SK-N-SH treated with all-trans-retinoic acid at 6 μM for 48 hours (cell line): ENCODE measurements at regions not wholly inside any gene's neighbourhood (a gene's known extent, or its start where the extent isn't known, plus 50 kb on each side); places are given as distances from the start of the nearest gene placed in this dataset.
A peak's percentile ranks its signal among the peaks of the same experiment; 100 is the strongest.

ENCODE experiments used
- ATAC-seq: fragments of 200-7000 bp; cut with Tn5 transposase; 3 replicates; pipeline ENCODE4 v1.9.1; 2020; ENCODE audit warnings: mild to moderate bottlenecking, moderate library complexity
- ARNTL ChIP-seq: fragments of 450-650 bp; formaldehyde crosslinking; IDR thresholded peaks from 2 replicates; pipeline ENCODE4 v1.5.0; 2020; ENCODE audit warnings: low read depth, mild to moderate bottlenecking, moderate library complexity, borderline replicate concordance
- BACH2 ChIP-seq: fragments of 250-450 bp; sonication (Bioruptor Pico); IDR thresholded peaks from 2 replicates; pipeline ENCODE4 v1.9.0; 2021; ENCODE audit warnings: mild to moderate bottlenecking, borderline replicate concordance
- CREB5 ChIP-seq: fragments of 250-450 bp; sonication (Bioruptor Pico); IDR thresholded peaks from 2 replicates; pipeline ENCODE4 v1.5.1; 2020; ENCODE audit warnings: low read depth, mild to moderate bottlenecking, moderate library complexity
- CSDC2 ChIP-seq: fragments of 250-450 bp; sonication (Bioruptor Pico); IDR thresholded peaks from 2 replicates; pipeline ENCODE4 v1.5.0; 2020; ENCODE audit warnings: mild to moderate bottlenecking, moderate library complexity
- CSRNP3 ChIP-seq: fragments of 250-450 bp; sonication (Bioruptor Pico); IDR thresholded peaks from 2 replicates; pipeline ENCODE4 v1.5.1; 2021; ENCODE audit warnings: mild to moderate bottlenecking, moderate library complexity
- ESRRG ChIP-seq: fragments of 250-450 bp; sonication (Bioruptor Pico); IDR thresholded peaks from 2 replicates; pipeline ENCODE4 v1.6.1; 2021; ENCODE audit warnings: mild to moderate bottlenecking
- GLIS3 ChIP-seq: fragments of 250-450 bp; sonication (Bioruptor Pico); IDR thresholded peaks from 2 replicates; pipeline ENCODE4 v1.5.0; 2020; ENCODE audit warnings: mild to moderate bottlenecking, moderate library complexity
- ISL1 ChIP-seq: fragments of 250-450 bp; sonication (Bioruptor Pico); IDR thresholded peaks from 2 replicates; pipeline ENCODE4 v2.1.2; 2022; ENCODE audit warnings: mild to moderate bottlenecking, moderate library complexity
- OSR1 ChIP-seq: fragments of 250-450 bp; sonication (Bioruptor Pico); IDR thresholded peaks from 2 replicates; pipeline ENCODE4 v1.8.0; 2022; ENCODE audit warnings: moderate library complexity, mild to moderate bottlenecking, inconsistent platforms
- PATZ1 ChIP-seq: fragments of 250-450 bp; sonication (Bioruptor Pico); IDR thresholded peaks from 2 replicates; pipeline ENCODE4 v1.8.0; 2020; ENCODE audit warnings: mild to moderate bottlenecking, moderate library complexity, borderline replicate concordance
- PPARA ChIP-seq: fragments of 250-450 bp; sonication (Bioruptor Pico); IDR thresholded peaks from 2 replicates; pipeline ENCODE4 v1.5.0; 2020; ENCODE audit warnings: mild to moderate bottlenecking, borderline replicate concordance
- RARB ChIP-seq: fragments of 250-450 bp; sonication (Bioruptor Pico); IDR thresholded peaks from 2 replicates; pipeline ENCODE4 v1.8.0; 2021; ENCODE audit warnings: mild to moderate bottlenecking, moderate library complexity
- SNAI2 ChIP-seq: fragments of 250-450 bp; sonication (Bioruptor Pico); IDR thresholded peaks from 2 replicates; pipeline ENCODE4 v1.5.0; 2020; ENCODE audit warnings: mild to moderate bottlenecking, moderate library complexity
- TCF4 ChIP-seq: fragments of 250-450 bp; sonication (Bioruptor Pico); IDR thresholded peaks from 2 replicates; pipeline ENCODE4 v1.8.0; 2021; ENCODE audit warnings: mild to moderate bottlenecking, moderate library complexity, borderline replicate concordance
- TOX ChIP-seq: fragments of 250-450 bp; sonication (Bioruptor Pico); IDR thresholded peaks from 2 replicates; pipeline ENCODE4 v1.8.0; 2021; ENCODE audit warnings: mild to moderate bottlenecking, moderate library complexity, borderline replicate concordance
- TSHZ2 ChIP-seq: fragments of 250-450 bp; sonication (Bioruptor Pico); IDR thresholded peaks from 2 replicates; pipeline ENCODE4 v1.5.0; 2020; ENCODE audit warnings: mild to moderate bottlenecking, moderate library complexity
- ZC3H10 ChIP-seq: fragments of 250-450 bp; sonication (Bioruptor Pico); IDR thresholded peaks from 2 replicates; pipeline ENCODE4 v1.5.1; 2021; ENCODE audit warnings: mild to moderate bottlenecking, moderate library complexity
- ZFP3 ChIP-seq: fragments of 250-450 bp; sonication (Bioruptor Pico); IDR thresholded peaks from 2 replicates; pipeline ENCODE4 v1.5.0; 2020; ENCODE audit warnings: mild to moderate bottlenecking, moderate library complexity
- ZNF565 ChIP-seq: fragments of 450-650 bp; formaldehyde crosslinking; conservative IDR thresholded peaks from 2 replicates; pipeline ENCODE4 v1.5.0; 2020; ENCODE audit warnings: low read depth, mild to moderate bottlenecking, moderate library complexity
- ZNF70 ChIP-seq: fragments of 450-650 bp; formaldehyde crosslinking; IDR thresholded peaks from 2 replicates; pipeline ENCODE4 v1.5.0; 2020; ENCODE audit warnings: mild to moderate bottlenecking, moderate library complexity
- ZNF8 ChIP-seq: fragments of 450-650 bp; formaldehyde crosslinking; IDR thresholded peaks from 2 replicates; pipeline ENCODE4 v1.5.0; 2020; ENCODE audit warnings: mild to moderate bottlenecking, moderate library complexity

- TF ChIP-seq PATZ1 (CRISPR knock-in tag) (no peak), TOX (CRISPR knock-in tag) (no peak), ZNF565 (no peak), ZFP3 (CRISPR knock-in tag) (0 out of 2 replicates have a peak, but pooled peaks have one; percentile 68), BACH2 (no peak), SNAI2 (CRISPR knock-in tag) (no peak), ISL1 (CRISPR knock-in tag) (peak; percentile 87), PPARA (CRISPR knock-in tag) (no peak)
Measured at GRCh38 chr9:81264516-81264915, 424.8 kb downstream of the TLE1 start (continued).

GRCh38 chr9:81259896-81260295 is 429.5 kb downstream of the TLE1 start:
- ATAC-seq: no peak
- TF ChIP-seq ZFP3 (CRISPR knock-in tag) (no peak), PATZ1 (CRISPR knock-in tag) (no peak)

GRCh38 chr9:81256368-81256767 is 433.0 kb downstream of the TLE1 start:
- ATAC-seq: no peak
- TF ChIP-seq TSHZ2 (no peak), ZNF70 (CRISPR knock-in tag) (no peak), ARNTL (CRISPR knock-in tag) (no peak), PPARA (CRISPR knock-in tag) (no peak), ZNF8 (CRISPR knock-in tag) (no peak), RARB (CRISPR knock-in tag) (no peak), CSRNP3 (CRISPR knock-in tag) (no peak), CSDC2 (CRISPR knock-in tag) (no peak), CREB5 (CRISPR knock-in tag) (no peak), GLIS3 (CRISPR knock-in tag) (no peak), BACH2 (no peak), OSR1 (CRISPR knock-in tag) (no peak), ZNF565 (no peak), SNAI2 (CRISPR knock-in tag) (no peak), TCF4 (CRISPR knock-in tag) (no peak), ZC3H10 (CRISPR knock-in tag) (no peak), ESRRG (CRISPR knock-in tag) (no peak), TOX (CRISPR knock-in tag) (no peak), ISL1 (CRISPR knock-in tag) (no peak)
